IMR-90 (cell line): ENCODE measurements at regions not wholly inside any gene's neighbourhood (a gene's known extent, or its start where the extent isn't known, plus 50 kb on each side); places are given as distances from the start of the nearest gene placed in this dataset.

ENCODE experiments used
- ATAC-seq: fragments of 200-7000 bp; cut with Tn5 transposase; 2 replicates; pipeline ENCODE4 v1.9.1; 2020; ENCODE audit warnings: low read depth, mild to moderate bottlenecking, moderate library complexity
- BruUV-seq: library from RNA; stranded (reverse); fragments of 400-500 nt; replicated peaks from 2 replicates; lab custom pipeline; 2021; lab: Mats Ljungman, UMichigan
- CTCF ChIA-PET: fragments of 300-600 bp; formaldehyde crosslinking; extraction: SDS; loops from one replicate; lab custom pipeline; 2021; ENCODE audit warnings: antibody characterized with exemption; lab: Yijun Ruan, JAX
- POLR2A ChIA-PET: fragments of 300-600 bp; sonication (Branson Sonifier 250); formaldehyde crosslinking; loops from one replicate; lab custom pipeline; 2022; ENCODE audit warnings: antibody characterized with exemption; ENCODE audit not compliant: unreplicated experiment; lab: Charles Lee
- DNase-seq: peaks from one replicate; pipeline ENCODE4 v3.0.0; 2013
- H2AFZ ChIP-seq: replicated peaks from 2 replicates; pipeline ENCODE3; 2013; ENCODE audit warnings: low read length, mild to moderate bottlenecking; ENCODE audit not compliant: poor library complexity
- H2AK5ac ChIP-seq: 2 replicates; pipeline ENCODE4 v1.6.1; 2013; ENCODE audit warnings: low read depth, low read length, inconsistent platforms
- H2AK9ac ChIP-seq: replicated peaks from 2 replicates; pipeline ENCODE3; 2013; ENCODE audit warnings: mild to moderate bottlenecking, low read depth, low read length, moderate library complexity; ENCODE audit not compliant: poor library complexity
- H2BK120ac ChIP-seq: 2 replicates; pipeline ENCODE4 v1.6.1; 2013; ENCODE audit warnings: low read depth, low read length, inconsistent platforms
- H2BK15ac ChIP-seq: 3 replicates; pipeline ENCODE4 v1.6.1; 2013; ENCODE audit warnings: low read depth, low read length, inconsistent platforms
- H2BK20ac ChIP-seq: 2 replicates; pipeline ENCODE4 v1.6.1; 2013; ENCODE audit warnings: low read depth, mild to moderate bottlenecking, inconsistent platforms, low read length, moderate library complexity
- H2BK5ac ChIP-seq: 2 replicates; pipeline ENCODE4 v1.6.1; 2013; ENCODE audit warnings: mild to moderate bottlenecking, low read depth, low read length, inconsistent platforms; ENCODE audit not compliant: poor library complexity, severe bottlenecking
- H3K14ac ChIP-seq: replicated peaks from 2 replicates; pipeline ENCODE4 v1.6.1; 2013; ENCODE audit warnings: low read depth, low read length, inconsistent platforms
- H3K18ac ChIP-seq: 2 replicates; pipeline ENCODE4 v1.6.1; 2013; ENCODE audit warnings: low read depth, low read length, control low read depth
- H3K23ac ChIP-seq: 2 replicates; pipeline ENCODE4 v1.6.1; 2013; ENCODE audit warnings: low read depth, low read length, inconsistent platforms
- H3K27ac ChIP-seq: 2 replicates; pipeline ENCODE4 v1.5.1; 2013; ENCODE audit warnings: mild to moderate bottlenecking, control low read depth, low read length; ENCODE audit not compliant: insufficient read depth
- H3K27me3 ChIP-seq: 2 replicates; pipeline ENCODE4 v1.6.1; 2013; ENCODE audit warnings: low read length; ENCODE audit not compliant: control insufficient read depth, insufficient read depth
- H3K36me3 ChIP-seq: 2 replicates; pipeline ENCODE4 v1.6.1; 2013; ENCODE audit warnings: low read length, mixed read lengths; ENCODE audit not compliant: control insufficient read depth, insufficient read depth
- H3K4ac ChIP-seq: 2 replicates; pipeline ENCODE4 v1.6.1; 2013; ENCODE audit warnings: low read depth, low read length, inconsistent platforms
- H3K4me1 ChIP-seq: 2 replicates; pipeline ENCODE4 v1.6.1; 2013; ENCODE audit warnings: low read length, mixed read lengths; ENCODE audit not compliant: control insufficient read depth, insufficient read depth
- H3K4me2 ChIP-seq: 2 replicates; pipeline ENCODE4 v1.6.1; 2013; ENCODE audit warnings: low read depth, mild to moderate bottlenecking, control low read depth, low read length, moderate library complexity
- H3K4me3 ChIP-seq: 2 replicates; pipeline ENCODE4 v1.5.1; 2013; ENCODE audit warnings: low read depth, mild to moderate bottlenecking, control low read depth, low read length, moderate library complexity; ENCODE audit not compliant: insufficient read depth
- H3K56ac ChIP-seq: 2 replicates; pipeline ENCODE4 v1.6.1; 2013; ENCODE audit warnings: low read length, inconsistent platforms; ENCODE audit not compliant: insufficient read depth; ENCODE audit errors: extremely low read depth
- H3K79me1 ChIP-seq, 2 experiments: 2 replicates each; pipeline ENCODE4 v1.6.1; 2013; ENCODE audit warnings: low read length in 2 of 2, inconsistent platforms in 1 of 2, low read depth in 1 of 2
- H3K9ac ChIP-seq: 2 replicates; pipeline ENCODE4 v1.6.1; 2013; ENCODE audit warnings: low read depth, low read length, control low read depth
- H3K9me1 ChIP-seq: 2 replicates; pipeline ENCODE4 v1.6.1; 2013; ENCODE audit warnings: low read length, inconsistent platforms; ENCODE audit not compliant: insufficient read depth
- H3K9me3 ChIP-seq: 2 replicates; pipeline ENCODE4 v1.6.1; 2013; ENCODE audit warnings: low read length; ENCODE audit not compliant: control insufficient read depth, insufficient read depth
- H4K20me1 ChIP-seq: 2 replicates; pipeline ENCODE4 v1.6.1; 2013; ENCODE audit warnings: low read length, inconsistent platforms; ENCODE audit not compliant: insufficient read depth
- H4K5ac ChIP-seq: 2 replicates; pipeline ENCODE4 v1.6.1; 2013; ENCODE audit warnings: mild to moderate bottlenecking, low read depth, low read length, control low read depth
- H4K8ac ChIP-seq, 2 experiments: 2 replicates each; pipeline ENCODE4 v1.6.1; 2013; ENCODE audit warnings: low read depth in 2 of 2, low read length in 2 of 2, control low read depth in 1 of 2, inconsistent platforms in 1 of 2
- H4K91ac ChIP-seq: 2 replicates; pipeline ENCODE4 v1.6.1; 2013; ENCODE audit warnings: low read depth, low read length, inconsistent platforms; ENCODE audit not compliant: insufficient read depth
- BHLHE40 ChIP-seq: fragments of 150-350 bp; IDR thresholded peaks from 2 replicates; pipeline ENCODE4 v1.6.1; 2016; ENCODE audit warnings: mild to moderate bottlenecking, low read depth, low read length
- CEBPB ChIP-seq: IDR thresholded peaks from 2 replicates; pipeline ENCODE4 v1.6.1; 2012; ENCODE audit warnings: low read depth, low read length, improper control_type of control experiment
- CHD1 ChIP-seq: IDR thresholded peaks from 2 replicates; pipeline ENCODE4 v1.6.1; 2012; ENCODE audit warnings: low read depth, low read length, improper control_type of control experiment
- CTCF ChIP-seq: conservative IDR thresholded peaks from 2 replicates; pipeline ENCODE4 v1.5.1; 2012; ENCODE audit warnings: mild to moderate bottlenecking, low read depth, low read length, improper control_type of control experiment
- ELK1 ChIP-seq: fragments of 150-350 bp; IDR thresholded peaks from 2 replicates; pipeline ENCODE4 v1.6.1; 2016; ENCODE audit warnings: low read depth, mild to moderate bottlenecking, low read length, moderate library complexity, borderline replicate concordance
- FOS ChIP-seq: fragments of 150-350 bp; IDR thresholded peaks from 2 replicates; pipeline ENCODE4 v1.6.1; 2016; ENCODE audit warnings: low read depth, low read length
- MAFK ChIP-seq: IDR thresholded peaks from 2 replicates; pipeline ENCODE4 v1.6.1; 2012; ENCODE audit warnings: low read depth, low read length, improper control_type of control experiment
- MAZ ChIP-seq: IDR thresholded peaks from 2 replicates; pipeline ENCODE4 v1.6.1; 2012; ENCODE audit warnings: low read depth, mild to moderate bottlenecking, low read length, improper control_type of control experiment, moderate library complexity, borderline replicate concordance
- MXI1 ChIP-seq: IDR thresholded peaks from 2 replicates; pipeline ENCODE4 v1.6.1; 2012; ENCODE audit warnings: low read depth, mild to moderate bottlenecking, low read length, moderate library complexity, borderline replicate concordance
- NFE2L2 ChIP-seq: fragments of 150-350 bp; IDR thresholded peaks from 2 replicates; pipeline ENCODE4 v1.6.1; 2016; ENCODE audit warnings: low read depth, mild to moderate bottlenecking, low read length
- POLR2A ChIP-seq: IDR thresholded peaks from 2 replicates; pipeline ENCODE4 v1.6.1; 2012; ENCODE audit warnings: mild to moderate bottlenecking, low read depth, low read length
- RAD21 ChIP-seq: IDR thresholded peaks from 2 replicates; pipeline ENCODE4 v1.6.1; 2012; ENCODE audit warnings: low read length, improper control_type of control experiment
- RCOR1 ChIP-seq: IDR thresholded peaks from 2 replicates; pipeline ENCODE4 v1.6.1; 2012; ENCODE audit warnings: mild to moderate bottlenecking, low read length, improper control_type of control experiment; ENCODE audit not compliant: insufficient replicate concordance
- RFX5 ChIP-seq: IDR thresholded peaks from 2 replicates; pipeline ENCODE4 v1.8.0; 2012; ENCODE audit warnings: low read depth, mild to moderate bottlenecking, low read length, moderate library complexity
- SMC3 ChIP-seq: fragments of 150-350 bp; IDR thresholded peaks from 2 replicates; pipeline ENCODE4 v1.6.1; 2016; ENCODE audit warnings: low read depth, mild to moderate bottlenecking, antibody characterized with exemption, low read length, moderate library complexity
- USF2 ChIP-seq: fragments of 150-350 bp; IDR thresholded peaks from 2 replicates; pipeline ENCODE4 v1.6.1; 2017; ENCODE audit warnings: mild to moderate bottlenecking, antibody characterized with exemption, low read length, low read depth
- WGBS, 2 experiments: methylation state at CpG; one replicate each; pipeline versions ENCODE4 v1.1.5 to v1.1.7; 2013; ENCODE audit warnings: missing lambda C conversion rate in 2 of 2; ENCODE audit not compliant: insufficient read length in 1 of 2; ENCODE audit errors: extremely low coverage in 2 of 2; 5-methylcytosine and 5-hydroxymethylcytosine counted together
- dilution Hi-C: fragments of 300-500 bp; cut with HindIII; formaldehyde crosslinking; loops from one replicate; pipeline ENCODE4 v1.14.3; 2018; ENCODE audit warnings: low sequenced_read_pairs; ENCODE audit not compliant: unreplicated experiment
- in situ Hi-C: fragments of 300-500 bp; cut with MboI; formaldehyde crosslinking; loops from 3 replicates; pipeline ENCODE4 v1.14.3; 2019; ENCODE audit warnings: low sequenced_read_pairs, inconsistent platforms, mixed read lengths
- intact Hi-C: fragments of 100-400 bp; cut with micrococcal nuclease; formaldehyde crosslinking; loops from 2 replicates; pipeline ENCODE4 v1.10.0; 2022

- no peak overlapping the region for H3K9ac ChIP-seq
- BruUV-seq = no TSS peak
- no peaks in the 10 kb centered on the region for H4K20me1 ChIP-seq
- no peak overlapping the region for H3K4me2 ChIP-seq
- no peaks in the 10 kb centered on the region for H3K9me1 ChIP-seq
- H2AK5ac ChIP-seq = no peak overlapping the region
- TF ChIP-seq CEBPB = no peak
- TF ChIP-seq BHLHE40 = no peak
- no peak for TF ChIP-seq RAD21
- no peak for TF ChIP-seq MAZ
- TF ChIP-seq MAFK = no peak
- no peak for TF ChIP-seq CTCF
- TF ChIP-seq NFE2L2 = no peak
- TF ChIP-seq RCOR1 = no peak
- no peak for TF ChIP-seq USF2
- no peak for TF ChIP-seq ELK1
- no peak for TF ChIP-seq MXI1
- TF ChIP-seq POLR2A = no peak
- no peak for TF ChIP-seq RFX5
- no peak for TF ChIP-seq FOS
- TF ChIP-seq CHD1 = no peak
- TF ChIP-seq SMC3 = no peak
- in situ Hi-C loops (no loop called here), dilution Hi-C loops (no loop called here), intact Hi-C loops (loop anchor here (5.0 kb wide), 1 partner anchor 76 kb away; no protein-coding TSS in a partner anchor)
- H3K4me3 ChIP-seq = no peak overlapping the region
- no peak overlapping the region for H3K23ac ChIP-seq
- H3K36me3 ChIP-seq = no peaks in the 10 kb centered on the region
- no peak overlapping the region for H4K91ac ChIP-seq
- H2AFZ ChIP-seq = no peak overlapping the region
- H3K18ac ChIP-seq = peak overlapping the region; percentile 81
- ATAC-seq (no peak), DNase-seq (peak; percentile 23)
- no peak overlapping the region for H3K14ac ChIP-seq
- no peaks in the 10 kb centered on the region for H3K9me3 ChIP-seq
- no CpG with 5 or more reads among the region's 2 CpGs for WGBS, 2 experiments
- H2AK9ac ChIP-seq = no peak overlapping the region
- CTCF ChIA-PET = no interaction called here
- H3K27ac ChIP-seq = no peak overlapping the region
- H3K4ac ChIP-seq = no peak overlapping the region
- POLR2A ChIA-PET = no interaction called here
- peaks cover 4% of the 10 kb centered on the region; the same call in 1 of the 2 replicates for H3K4me1 ChIP-seq
- H3K79me1 ChIP-seq = no peaks in the 10 kb centered on the region
- no peaks in the 10 kb centered on the region for H3K27me3 ChIP-seq
- H3K56ac ChIP-seq = no peak overlapping the region
- no peak overlapping the region for H2BK120ac ChIP-seq
- peak overlapping the region; percentile 21 for H2BK5ac ChIP-seq
- no peak overlapping the region for H2BK15ac ChIP-seq
- H2BK20ac ChIP-seq = no peak overlapping the region
- H4K8ac ChIP-seq = no peak overlapping the region
- H4K5ac ChIP-seq = peak overlapping the region; percentile 51; the same call in 1 of the 2 replicates
Observed at GRCh38 chr13:67296511-67296910, 66.4 kb upstream of the PCDH9 start.
